Gastrocnemius medialis (tissue), 4 donors: ENCODE measurements at regions not wholly inside any gene's neighbourhood (a gene's known extent, or its start where the extent isn't known, plus 50 kb on each side); places are given as distances from the start of the nearest gene placed in this dataset.
"Not testable (repeated sequence)": the region's sequence is repeated elsewhere in the genome, so short reads cannot be mapped to it uniquely, and the experiment has no call there.

Experiments used
- ATAC-seq, 2 donors: fragments of 150-250 bp; one replicate each; pipeline ENCODE4 v1.9.1; 2016
- DNase-seq, 2 donors: peaks; one replicate each; pipeline ENCODE4 v3.0.0-alpha.2; 2019
- H3K27ac ChIP-seq, 4 donors: fragments of 200-600 bp; sonication (generic); 1 replicate in 1 of 4; 2 replicates in 3 of 4; pipeline ENCODE4 v1.5.1; 2016 to 2018; ENCODE audit warnings: mild to moderate bottlenecking in 2 of 4, moderate library complexity in 1 of 4
- H3K27me3 ChIP-seq, 3 donors: fragments of 200-600 bp; sonication (generic) in 2 of 3; 1 replicate in 1 of 3; 2 replicates in 2 of 3; pipeline versions ENCODE4 v1.5.1 to v1.6.0; 2016 to 2019; ENCODE audit warnings: mild to moderate bottlenecking in 1 of 3, moderate library complexity in 1 of 3
- H3K36me3 ChIP-seq, 2 donors: fragments of 200-600 bp; sonication (generic) in 1 of 2; one replicate each; pipeline ENCODE4 v1.5.1; 2017 to 2018
- H3K4me1 ChIP-seq, 2 donors: fragments of 200-600 bp; sonication (generic) in 1 of 2; one replicate each; pipeline ENCODE4 v1.5.1; 2016 to 2017; ENCODE audit warnings: mild to moderate bottlenecking in 2 of 2
- H3K4me3 ChIP-seq, 4 donors: fragments of 200-600 bp; sonication (generic) in 3 of 4; 1 replicate in 1 of 4; 2 replicates in 3 of 4; pipeline ENCODE4 v1.5.1; 2016 to 2019; ENCODE audit warnings: mild to moderate bottlenecking in 2 of 4
- H3K9me3 ChIP-seq, 3 donors: fragments of 200-600 bp; sonication (generic) in 2 of 3; 1 replicate in 1 of 3; 2 replicates in 2 of 3; pipeline ENCODE4 v1.5.1; 2016 to 2019
- CTCF ChIP-seq, 5 experiments: fragments of 450-650 bp in 3 of 5; fragments of 200-600 bp in 2 of 5; sonication (generic) in 2 of 5; IDR thresholded peaks in 4 of 5; conservative IDR thresholded peaks in 1 of 5; 1 replicate in 4 of 5; 2 replicates in 1 of 5; pipeline ENCODE4 v1.5.1; 2016 to 2019; ENCODE audit warnings: antibody characterized with exemption in 5 of 5, mild to moderate bottlenecking in 3 of 5, moderate library complexity in 3 of 5
- POLR2A ChIP-seq, 2 donors: fragments of 450-650 bp; IDR thresholded peaks; one replicate each; pipeline ENCODE4 v1.6.1; 2017; ENCODE audit warnings: antibody characterized with exemption in 2 of 2, mild to moderate bottlenecking in 2 of 2, moderate library complexity in 2 of 2
- in situ Hi-C, 4 donors: fragments of 200-750 bp; cut with MboI; loops; one replicate each; pipeline versions ENCODE4 v1.15.0 to v1.8.0; 2017; ENCODE audit warnings: low sequenced_read_pairs in 4 of 4
- intact Hi-C: fragments of 100-400 bp; cut with DNase I; formaldehyde crosslinking; loops from one replicate; pipeline ENCODE4 v1.15.1; 2023; ENCODE audit warnings: low total_unique reads

- H3K9me3 ChIP-seq, result no peaks in the 10 kb centered on the region
- in situ Hi-C loops (no loop called here), intact Hi-C loops (no loop called here)
- no peaks in the 10 kb centered on the region for H3K4me1 ChIP-seq
- H3K27ac ChIP-seq, result no peak overlapping the region
- ATAC-seq (no peak), DNase-seq (no peak)
- no peak overlapping the region for H3K4me3 ChIP-seq
- H3K27me3 ChIP-seq, result no peaks in the 10 kb centered on the region
- H3K36me3 ChIP-seq, result no peaks in the 10 kb centered on the region
- TF ChIP-seq POLR2A (IDR thresholded peaks at IDR 0.05) (no peak), CTCF (IDR thresholded peaks at IDR 0.05 in 4 of 5, conservative IDR thresholded peaks at IDR 0.05 in 1 of 5) (no peak)
These were observed 167.8 kb downstream of the RASEF start for GRCh38 chr9:82894961-82895821.

- Histone ChIP-seq H3K4me3 (no peak overlapping the region), H3K27ac (no peak overlapping the region), H3K4me1 (no peaks in the 10 kb centered on the region), H3K9me3 (no peaks in the 10 kb centered on the region), H3K36me3 (no peaks in the 10 kb centered on the region), H3K27me3 (no peaks in the 10 kb centered on the region)
- intact Hi-C loops (no loop called here), in situ Hi-C loops (no loop called here)
- TF ChIP-seq POLR2A (IDR thresholded peaks at IDR 0.05) (no peak), CTCF (IDR thresholded peaks at IDR 0.05 in 4 of 5, conservative IDR thresholded peaks at IDR 0.05 in 1 of 5) (no peak)
- ATAC-seq, result no peak
- no peak for DNase-seq
These were observed 167.2 kb downstream of the RASEF start for GRCh38 chr9:82895822-82896110.

GRCh38 chr9:82903503-82903902 lies 159.4 kb downstream of the RASEF start:
- in situ Hi-C loops (no loop called here), intact Hi-C loops (no loop called here)
- ATAC-seq, result no peak

GRCh38 chr9:82911996-82912395 lies 150.9 kb downstream of the RASEF start:
- no peak overlapping the region for H3K27ac ChIP-seq
- no peaks in the 10 kb centered on the region for H3K9me3 ChIP-seq
- intact Hi-C loops (no loop called here), in situ Hi-C loops (no loop called here)
- no peaks in the 10 kb centered on the region for H3K36me3 ChIP-seq
- TF ChIP-seq CTCF (IDR thresholded peaks at IDR 0.05 in 4 of 5, conservative IDR thresholded peaks at IDR 0.05 in 1 of 5) (no peak), POLR2A (IDR thresholded peaks at IDR 0.05) (no peak)
- H3K4me3 ChIP-seq, result no peak overlapping the region
- DNase-seq (no peak), ATAC-seq (no peak)
- no peaks in the 10 kb centered on the region for H3K27me3 ChIP-seq
- H3K4me1 ChIP-seq, result no peaks in the 10 kb centered on the region

More at GRCh38 chr9:82903503-82903902, 159.4 kb downstream of the RASEF start:
- H3K4me3 ChIP-seq, result no peak overlapping the region
- TF ChIP-seq POLR2A (IDR thresholded peaks at IDR 0.05) (no peak), CTCF (IDR thresholded peaks at IDR 0.05 in 4 of 5, conservative IDR thresholded peaks at IDR 0.05 in 1 of 5) (no peak)
- no peaks in the 10 kb centered on the region for H3K36me3 ChIP-seq
- H3K27ac ChIP-seq, result no peak overlapping the region
- H3K27me3 ChIP-seq, result no peaks in the 10 kb centered on the region
- no peaks in the 10 kb centered on the region for H3K9me3 ChIP-seq
- no peaks in the 10 kb centered on the region for H3K4me1 ChIP-seq
- no peak for DNase-seq

GRCh38 chr9:82912645-82913044 lies 150.3 kb downstream of the RASEF start:
- Histone ChIP-seq H3K27ac (no peak overlapping the region), H3K9me3 (no peaks in the 10 kb centered on the region), H3K36me3 (no peaks in the 10 kb centered on the region), H3K4me3 (no peak overlapping the region), H3K27me3 (no peaks in the 10 kb centered on the region), H3K4me1 (no peaks in the 10 kb centered on the region)
- TF ChIP-seq POLR2A (IDR thresholded peaks at IDR 0.05) (no peak), CTCF (IDR thresholded peaks at IDR 0.05 in 4 of 5, conservative IDR thresholded peaks at IDR 0.05 in 1 of 5) (no peak)
- DNase-seq, result no peak
- in situ Hi-C loops (no loop called here), intact Hi-C loops (no loop called here)
- ATAC-seq, result no peak

GRCh38 chr9:82916238-82916637 lies 146.7 kb downstream of the RASEF start:
- H3K9me3 ChIP-seq, ATAC-seq, DNase-seq, H3K27ac ChIP-seq, H3K4me1 ChIP-seq, H3K4me3 ChIP-seq, in situ Hi-C loops, H3K27me3 ChIP-seq, H3K36me3 ChIP-seq, intact Hi-C loops: not testable (repeated sequence)
